HG02588 (cell line): ENCODE measurements at regions not wholly inside any gene's neighbourhood (a gene's known extent, or its start where the extent isn't known, plus 50 kb on each side); places are given as distances from the start of the nearest gene placed in this dataset.
"Not testable (repeated sequence)": the region's sequence is repeated elsewhere in the genome, so short reads cannot be mapped to it uniquely, and the experiment has no call there.

ENCODE experiments used
- ATAC-seq: cut with Tn5 transposase; IDR thresholded peaks from one replicate; pipeline ENCODE4 v1.9.1; 2021; ENCODE audit warnings: mild to moderate bottlenecking, moderate library complexity; ENCODE audit not compliant: unreplicated experiment

DNA sequence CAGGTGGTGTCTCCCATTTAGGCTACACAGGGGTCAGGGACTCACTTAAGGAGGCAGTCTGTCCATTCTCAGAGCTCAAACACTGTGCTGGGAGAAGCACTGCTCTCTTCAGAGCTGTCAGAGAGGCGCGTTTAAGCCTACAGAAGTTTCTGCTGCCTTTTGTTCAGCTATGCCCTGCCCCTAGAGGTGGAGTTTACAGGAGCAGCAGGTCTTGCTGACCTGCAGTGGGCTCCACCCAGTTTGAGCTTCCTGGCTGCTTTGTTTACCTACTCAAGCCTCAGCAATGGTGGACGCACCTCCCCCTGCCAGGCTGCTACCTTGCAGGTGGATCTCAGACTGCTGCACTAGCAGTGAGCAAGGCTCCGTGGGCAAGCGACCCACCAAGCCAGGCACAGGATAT, 260.1 kb downstream of the MEF2C start:
- not testable (repeated sequence) for ATAC-seq

DNA sequence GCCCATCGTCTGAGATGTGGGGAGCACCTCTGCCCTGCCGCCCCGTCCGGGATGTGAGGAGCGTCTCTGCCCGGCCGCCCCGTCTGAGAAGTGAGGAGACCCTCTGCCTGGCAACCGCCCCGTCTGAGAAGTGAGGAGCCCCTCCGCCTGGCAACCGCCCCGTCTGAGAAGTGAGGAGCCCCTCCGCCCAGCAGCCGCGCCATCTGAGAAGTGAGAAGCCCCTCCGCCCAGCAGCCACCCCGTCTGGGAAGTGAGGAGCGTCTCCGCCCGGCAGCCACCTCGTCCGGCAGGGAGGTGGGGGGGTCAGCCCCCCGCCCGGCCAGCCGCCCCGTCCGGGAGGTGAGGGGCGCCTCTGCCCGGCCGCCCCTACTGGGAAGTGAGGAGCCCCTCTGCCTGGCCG, 267.2 kb downstream of the MEF2C start:
- not testable (repeated sequence) for ATAC-seq

DNA sequence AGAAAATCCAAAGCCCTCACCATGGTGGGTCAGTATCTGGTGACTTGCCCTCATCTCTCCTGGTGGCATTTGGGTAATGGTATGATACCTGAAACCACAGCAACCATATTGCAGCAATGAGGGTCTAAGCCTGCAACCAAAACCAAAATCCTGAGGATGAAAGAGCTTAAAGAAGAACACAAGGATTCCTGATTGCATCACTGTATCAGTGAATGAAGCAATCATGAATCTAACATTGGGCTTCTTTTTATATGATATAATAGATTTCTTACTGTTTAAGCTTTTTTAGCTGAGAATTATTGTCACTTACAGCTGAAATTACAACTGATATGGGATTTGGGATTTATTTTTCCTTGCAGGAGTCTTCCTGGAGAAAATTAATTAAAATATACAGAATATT, 269.9 kb downstream of the MEF2C start:
- no peak for ATAC-seq

DNA sequence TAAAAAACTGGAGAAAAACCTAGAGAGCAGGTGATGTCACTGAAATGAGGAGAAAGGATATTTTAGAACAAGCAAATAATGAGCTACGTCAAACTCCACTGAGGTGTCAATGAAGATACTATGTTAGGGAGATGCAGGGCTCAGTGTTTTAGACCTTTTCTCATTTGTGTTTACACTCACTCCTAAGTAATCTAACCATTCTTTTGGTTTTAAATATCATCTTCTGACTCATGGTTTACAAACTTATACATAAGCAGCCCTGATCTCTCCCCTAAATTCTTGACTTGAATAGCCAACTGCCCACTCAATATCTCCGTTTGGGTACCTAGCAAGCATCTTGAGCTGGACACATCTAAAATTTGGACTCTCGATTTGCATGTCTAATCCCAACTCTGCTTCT, 272.4 kb downstream of the MEF2C start:
- no peak for ATAC-seq

DNA sequence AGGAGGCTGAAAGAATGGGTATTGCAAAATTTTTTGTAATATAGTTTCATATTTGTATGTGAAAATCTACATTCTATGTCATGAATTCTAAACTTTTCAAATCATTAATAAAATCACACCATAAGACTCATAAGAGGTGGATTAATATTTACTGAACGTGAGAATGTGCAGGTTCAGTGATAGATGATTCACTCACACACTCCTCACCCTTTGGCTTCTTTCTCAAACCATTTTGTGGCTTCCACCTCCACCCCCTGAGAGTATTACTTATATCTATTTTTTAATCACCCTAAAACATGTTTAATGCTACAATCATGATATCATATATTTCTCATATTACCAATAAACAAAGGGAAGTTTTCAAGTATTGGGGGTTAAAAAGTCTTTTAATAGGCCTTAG, 275.5 kb downstream of the MEF2C start:
- no peak for ATAC-seq

DNA sequence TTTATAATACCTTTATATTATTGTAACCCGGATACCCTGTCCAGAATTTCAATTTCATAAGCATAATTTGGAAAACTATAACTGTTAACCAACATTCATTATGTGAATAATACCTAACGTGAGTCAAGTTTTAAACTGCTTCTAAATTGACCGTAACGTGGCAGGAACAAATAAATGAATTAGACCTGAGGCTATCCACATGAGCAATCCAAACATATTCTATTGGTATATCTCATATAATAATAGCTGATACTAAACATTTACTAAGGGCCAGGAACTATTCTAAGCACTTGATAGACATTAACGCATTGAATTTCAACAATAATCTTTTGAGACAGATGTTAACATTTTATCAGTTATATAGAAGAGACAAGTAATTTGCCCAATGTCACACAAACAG, 276.4 kb downstream of the MEF2C start:
- ATAC-seq, result no peak

DNA sequence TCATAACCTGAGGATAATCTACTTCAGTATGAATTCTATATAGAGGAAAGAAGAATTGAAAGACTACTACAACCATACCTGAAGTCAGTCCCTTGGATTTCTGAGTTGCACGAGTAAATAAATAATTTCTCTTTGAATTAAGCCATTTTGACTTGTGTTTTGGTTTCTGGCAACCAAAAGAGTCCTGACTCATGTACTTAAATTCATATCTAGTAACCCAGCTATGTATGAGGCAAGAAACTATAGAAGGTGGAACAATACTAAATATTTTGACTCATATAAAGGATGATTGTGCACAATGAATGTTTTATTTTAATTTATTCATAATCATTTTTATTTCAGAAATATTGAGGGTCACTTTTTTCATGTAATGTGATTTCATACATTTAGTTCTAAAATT, 276.8 kb downstream of the MEF2C start:
- ATAC-seq, result no peak

DNA sequence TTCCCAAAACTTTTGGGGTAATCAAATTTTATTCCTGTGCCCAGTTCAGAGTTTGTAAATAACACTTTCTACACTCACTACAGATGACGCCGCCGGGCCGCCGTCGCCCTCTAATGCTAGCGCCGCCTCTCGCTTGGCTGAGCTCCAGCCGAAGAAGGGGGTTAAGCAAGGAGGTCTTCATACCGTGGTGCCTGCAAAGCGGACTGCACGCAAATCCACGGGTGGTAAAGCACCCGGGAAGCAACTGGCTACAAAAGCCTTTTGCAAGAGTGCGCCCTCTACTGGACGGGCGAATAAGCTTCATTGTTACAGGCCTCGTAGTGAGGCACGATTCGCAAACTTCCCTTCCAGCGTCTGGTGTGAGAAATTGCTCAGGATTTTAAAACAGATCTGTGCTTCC, 280.4 kb downstream of the MEF2C start:
- ATAC-seq, result no peak

DNA sequence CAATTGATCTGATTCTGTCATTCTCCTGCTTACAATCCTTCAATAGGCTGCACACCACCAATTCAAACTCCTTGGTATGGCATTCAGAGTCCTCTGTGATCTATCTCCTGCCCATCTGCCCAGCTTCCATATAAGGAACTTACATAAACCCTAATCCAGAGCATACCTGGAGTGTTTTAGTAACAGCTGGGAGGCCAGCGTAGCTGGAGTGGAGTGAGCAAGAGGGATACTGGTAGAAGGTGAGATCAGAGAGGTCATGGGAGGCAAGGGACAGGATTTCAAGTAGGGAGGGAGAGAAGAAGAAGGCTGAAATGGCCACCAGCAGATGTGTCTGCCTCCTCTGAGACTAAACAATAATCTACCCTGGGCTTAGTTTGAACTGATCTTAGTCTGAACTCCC, 288.5 kb downstream of the MEF2C start:
- no peak for ATAC-seq

DNA sequence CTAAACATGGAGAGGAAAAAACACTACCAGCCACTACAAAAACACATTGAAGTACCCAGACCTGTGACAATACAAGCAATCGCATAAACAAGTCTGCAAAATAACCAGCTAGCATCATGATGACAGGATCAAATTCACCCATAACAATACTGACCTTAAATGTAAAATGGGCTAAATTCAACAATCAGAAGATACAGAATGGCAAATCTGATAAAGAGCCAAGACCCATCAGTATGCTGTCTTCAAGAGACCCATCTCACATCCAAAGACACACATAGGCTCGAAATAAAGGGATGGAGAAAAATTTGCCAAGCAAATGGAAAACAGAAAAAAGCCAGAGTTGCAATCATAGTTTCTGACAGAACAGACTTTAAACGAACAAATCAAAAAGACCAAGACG, 294.4 kb downstream of the MEF2C start:
- no peak for ATAC-seq

DNA sequence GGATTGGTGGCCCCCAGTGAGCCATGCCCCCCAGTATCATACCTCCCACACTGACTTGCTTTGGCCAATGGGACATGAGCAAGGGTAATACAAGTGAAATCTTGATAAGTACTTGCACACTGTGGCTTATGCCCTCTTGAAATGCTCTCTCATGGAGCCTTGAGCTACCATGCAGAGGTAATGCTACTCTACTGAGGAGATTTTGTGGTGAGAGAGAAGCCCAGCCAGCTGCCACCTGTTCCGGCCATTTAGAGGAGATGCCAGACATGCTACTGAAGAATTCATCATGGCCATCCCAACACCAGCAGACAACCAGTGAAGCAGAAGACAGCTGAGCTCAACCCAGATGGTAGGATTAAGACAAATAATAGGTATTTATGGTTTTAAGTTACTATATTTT, 299.5 kb downstream of the MEF2C start:
- ATAC-seq, result no peak

DNA sequence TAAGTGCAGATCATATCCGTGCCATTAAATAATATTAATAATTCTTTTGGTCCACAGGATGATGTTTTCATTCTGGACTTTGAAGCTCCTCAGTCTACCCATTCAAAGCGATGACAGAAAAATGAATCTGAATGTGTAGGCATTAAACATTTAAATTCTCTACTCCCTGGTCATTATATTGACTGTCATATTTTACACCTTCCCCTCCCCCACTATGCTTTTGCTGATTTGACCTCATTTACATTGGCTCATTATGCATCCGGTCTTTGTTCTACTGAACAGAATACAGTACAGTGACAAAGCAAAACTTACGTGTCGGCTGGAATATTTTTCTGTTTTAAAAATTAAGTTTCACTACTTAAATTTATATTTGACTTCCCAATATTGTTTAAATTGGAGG, 289.7 kb upstream of the TMEM161B start:
- no peak for ATAC-seq

DNA sequence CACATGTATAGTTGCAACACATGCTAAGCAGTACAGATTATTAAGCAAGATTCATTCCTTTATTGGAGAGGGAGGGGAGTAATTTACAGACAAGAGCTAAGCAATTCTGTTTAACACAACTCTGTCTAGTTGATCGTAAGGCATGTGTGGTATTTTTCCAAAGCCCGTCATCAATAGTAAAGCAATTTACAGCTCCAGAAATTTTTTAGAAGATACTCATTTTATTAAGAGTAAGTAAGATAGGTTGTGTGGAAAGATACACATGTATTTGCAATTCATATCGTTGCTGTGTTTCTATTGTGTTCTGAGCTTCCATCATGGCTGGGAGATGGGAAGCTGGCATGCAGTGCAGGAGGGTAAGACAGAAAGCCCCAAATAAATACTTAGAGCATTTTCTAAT, 289.2 kb upstream of the TMEM161B start:
- ATAC-seq, result no peak

DNA sequence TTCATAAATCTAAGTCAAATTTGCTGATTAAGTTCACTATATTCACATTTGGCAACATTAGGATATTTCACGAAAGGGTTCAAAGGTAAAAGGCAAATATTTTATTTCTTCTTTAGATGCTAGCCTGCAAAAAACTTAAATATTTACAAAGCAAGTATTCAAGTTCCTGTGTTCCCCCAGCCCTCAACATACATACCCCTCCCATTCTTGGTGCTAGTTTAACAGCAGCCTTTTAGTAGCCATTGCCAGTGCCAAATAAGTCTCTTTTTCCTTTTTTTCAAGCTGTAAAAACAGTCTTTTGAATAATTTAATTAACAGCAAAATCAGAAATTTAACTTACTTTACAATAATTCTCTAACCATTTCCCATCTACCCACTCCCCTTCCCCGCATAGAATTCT, 288.5 kb upstream of the TMEM161B start:
- ATAC-seq, result no peak

DNA sequence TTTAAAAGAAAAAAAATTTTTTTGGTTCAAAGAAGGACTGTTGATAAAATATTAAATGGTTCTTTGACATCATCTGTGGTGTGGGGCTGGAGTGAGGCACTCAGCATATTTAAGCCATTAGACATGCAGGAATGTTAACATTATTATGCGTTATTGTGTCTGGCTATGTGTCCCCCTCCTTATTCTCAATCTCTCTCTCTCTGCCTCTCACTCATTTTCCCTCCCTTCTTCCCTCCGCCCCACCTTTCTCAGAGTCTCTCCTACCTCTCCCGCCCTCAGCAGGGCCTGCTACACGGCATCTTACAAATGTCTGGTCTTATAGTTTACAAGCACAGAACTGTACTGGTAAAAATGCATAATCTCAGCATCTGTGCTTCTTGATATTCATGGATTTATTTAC, 287.8 kb upstream of the TMEM161B start:
- ATAC-seq, result no peak

DNA sequence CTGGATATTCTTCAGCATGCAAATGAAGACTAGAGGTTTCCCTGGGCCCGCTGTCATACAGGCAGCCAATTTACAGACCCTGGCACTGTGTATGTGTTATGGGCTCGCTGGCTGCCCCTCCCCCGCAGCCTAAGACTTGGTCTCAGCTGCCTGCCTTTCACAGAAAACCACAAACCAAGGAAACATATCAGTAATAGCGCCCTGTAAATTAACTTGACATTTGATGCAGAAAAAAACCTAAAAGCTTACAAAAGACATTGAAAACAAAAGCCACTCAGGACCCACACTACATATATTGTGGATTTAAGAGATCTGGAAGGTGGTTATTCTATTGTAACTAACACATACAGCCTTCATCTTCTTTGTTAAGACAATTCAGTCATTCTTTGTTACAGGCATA, 287.0 kb upstream of the TMEM161B start:
- ATAC-seq, result no peak

DNA sequence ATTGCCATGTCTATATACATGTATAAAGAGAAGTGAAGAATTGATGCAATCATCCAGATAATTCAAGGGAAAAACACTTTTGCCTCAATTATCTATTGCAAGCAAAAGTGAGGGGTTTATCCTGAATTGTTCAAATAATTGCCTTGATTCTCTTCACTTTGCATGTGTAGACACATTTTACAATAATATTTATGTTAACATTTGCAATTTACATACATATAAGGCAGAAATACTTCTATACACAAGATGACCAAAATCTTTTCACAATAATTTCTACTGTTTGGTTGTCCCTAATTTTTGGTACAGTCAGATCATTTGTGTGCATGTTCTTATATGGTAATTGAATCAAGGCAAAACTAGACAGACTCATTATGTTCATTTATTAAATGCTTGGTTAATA, 285.3 kb upstream of the TMEM161B start:
- no peak for ATAC-seq

DNA sequence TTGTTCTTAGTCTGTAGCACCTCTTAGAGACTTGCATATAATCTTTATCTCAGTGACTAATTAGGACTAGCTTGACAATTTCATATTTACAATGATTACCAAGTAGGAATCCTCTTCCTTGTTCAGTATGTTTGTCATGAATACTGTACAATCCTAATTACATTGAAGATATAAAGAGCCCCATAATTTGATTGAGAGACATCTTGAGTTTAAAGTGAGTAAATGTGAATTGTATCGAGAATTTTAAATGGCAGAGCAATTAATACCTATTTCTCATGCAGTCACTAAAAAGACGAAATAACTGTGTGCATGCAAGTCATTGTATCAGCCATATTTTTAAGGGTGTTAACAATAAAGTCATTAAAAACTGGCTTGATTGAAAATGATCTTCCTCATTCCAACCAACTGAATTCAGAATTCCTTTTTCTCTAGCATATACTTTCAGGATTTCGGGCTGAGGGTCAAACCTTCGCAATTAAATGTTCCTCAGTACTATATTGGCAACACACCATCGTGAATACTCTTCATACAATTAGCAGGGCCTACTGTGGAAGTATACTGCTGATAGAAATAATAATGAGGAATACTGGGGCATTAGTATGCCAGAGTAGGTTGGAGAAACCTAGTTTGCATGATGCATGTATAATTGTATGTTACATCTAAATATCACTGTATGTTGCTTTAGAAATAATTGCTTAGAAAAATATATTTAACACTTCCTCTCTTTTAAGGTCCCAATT, 284.7 kb upstream of the TMEM161B start:
- ATAC-seq, result no peak

DNA sequence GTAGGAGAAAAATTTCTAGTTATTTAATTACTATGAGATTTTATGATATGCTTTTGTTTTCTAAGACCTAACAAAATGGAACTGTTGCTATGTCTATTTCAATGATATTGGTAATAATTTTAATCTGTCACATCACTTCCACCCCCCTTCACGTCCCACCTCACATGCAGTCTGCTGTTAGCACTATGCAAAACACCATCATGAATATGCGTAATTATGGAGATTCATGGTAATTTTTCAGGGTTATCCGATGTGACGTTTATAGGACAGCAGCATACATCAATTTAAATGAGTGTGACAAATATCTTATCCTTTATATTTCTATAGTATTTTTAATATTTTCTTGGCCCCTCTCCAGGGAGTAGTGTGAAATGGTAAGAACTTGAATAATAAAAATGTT, 283.8 kb upstream of the TMEM161B start:
- no peak for ATAC-seq

DNA sequence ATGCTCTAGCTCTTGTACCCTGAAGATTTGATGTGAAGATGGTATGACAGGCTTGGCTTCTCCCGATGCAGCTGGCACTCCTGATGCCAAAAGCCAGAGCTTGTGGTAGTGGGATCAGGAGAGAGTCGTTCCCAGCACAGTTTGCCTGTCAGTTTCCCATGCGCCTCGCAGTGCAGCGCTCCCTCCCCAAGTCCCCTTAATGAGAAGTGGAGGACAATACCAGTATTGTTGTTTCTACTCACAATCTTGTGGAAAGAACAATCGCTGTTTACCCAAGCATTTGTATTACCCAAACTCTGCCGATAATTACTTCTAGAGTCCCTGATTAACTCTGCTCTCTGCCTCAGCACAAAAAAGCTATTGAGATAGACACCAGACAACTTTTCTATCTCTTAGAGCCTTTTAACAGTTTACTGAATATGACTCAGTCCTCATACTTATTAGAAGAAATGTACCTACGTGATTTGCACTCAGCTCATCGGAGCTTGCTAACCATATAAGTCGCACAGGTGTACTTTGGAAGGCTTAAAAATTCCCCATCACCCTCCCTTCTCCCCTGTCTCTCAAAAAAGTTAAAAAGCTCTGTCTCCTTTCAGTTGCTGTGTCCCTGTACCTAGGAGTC, 283.2 kb upstream of the TMEM161B start:
- no peak for ATAC-seq

DNA sequence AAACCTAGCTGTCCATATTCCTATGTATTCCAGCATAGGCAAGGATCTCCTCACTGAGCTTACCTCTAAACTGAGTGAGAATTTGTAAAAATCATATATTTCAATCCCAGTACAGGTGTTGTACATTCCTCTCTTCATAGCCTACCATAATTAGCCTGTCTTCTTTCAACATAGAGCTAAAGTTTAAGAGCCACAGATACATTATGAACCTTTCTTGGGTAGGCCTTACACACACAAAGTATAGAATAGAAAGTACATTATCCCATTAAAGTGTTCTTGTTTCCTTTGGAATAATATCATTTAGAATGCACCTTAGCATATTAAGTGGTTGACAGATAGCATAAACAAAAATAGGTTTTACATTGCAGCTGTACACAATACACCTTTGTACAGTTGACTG, 282.1 kb upstream of the TMEM161B start:
- no peak for ATAC-seq

DNA sequence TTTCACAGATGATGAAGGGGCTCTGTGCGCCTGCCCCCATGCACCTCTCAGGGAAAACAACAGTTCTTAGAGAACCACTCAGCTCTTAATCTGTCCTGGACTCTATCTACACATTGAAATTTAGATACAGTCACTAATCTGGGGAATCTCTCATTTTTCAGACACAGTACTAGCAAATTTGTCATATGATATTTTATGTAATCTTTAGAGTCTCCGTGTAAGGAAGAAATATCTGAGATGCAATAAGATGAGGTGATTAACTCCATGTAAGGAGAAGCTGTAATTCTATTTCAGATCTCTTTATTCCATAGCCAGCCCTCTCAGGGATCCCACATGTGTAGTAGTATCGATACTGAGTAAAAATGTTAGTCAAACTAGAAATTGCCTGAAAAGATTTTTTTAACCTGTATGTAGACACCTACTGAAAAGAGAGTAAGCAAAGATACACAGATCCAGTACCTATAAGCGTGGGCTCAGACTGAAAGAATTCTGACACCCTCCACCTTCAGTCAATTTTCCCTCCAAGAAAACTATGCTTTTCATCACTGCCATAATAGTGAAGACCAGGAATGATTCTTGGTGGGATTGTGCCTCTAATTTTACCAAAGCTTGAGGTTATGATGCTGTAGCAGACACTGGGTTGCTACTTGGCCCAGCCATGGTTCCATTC, 279.6 kb upstream of the TMEM161B start:
- ATAC-seq, result no peak
